ENCODE measurements at regions not wholly inside any gene's neighbourhood (a gene's known extent, or its start where the extent isn't known, plus 50 kb on each side); places are given as distances from the start of the nearest gene placed in this dataset.
"Not testable (repeated sequence)": the region's sequence is repeated elsewhere in the genome, so short reads cannot be mapped to it uniquely, and the experiment has no call there.

DNA sequence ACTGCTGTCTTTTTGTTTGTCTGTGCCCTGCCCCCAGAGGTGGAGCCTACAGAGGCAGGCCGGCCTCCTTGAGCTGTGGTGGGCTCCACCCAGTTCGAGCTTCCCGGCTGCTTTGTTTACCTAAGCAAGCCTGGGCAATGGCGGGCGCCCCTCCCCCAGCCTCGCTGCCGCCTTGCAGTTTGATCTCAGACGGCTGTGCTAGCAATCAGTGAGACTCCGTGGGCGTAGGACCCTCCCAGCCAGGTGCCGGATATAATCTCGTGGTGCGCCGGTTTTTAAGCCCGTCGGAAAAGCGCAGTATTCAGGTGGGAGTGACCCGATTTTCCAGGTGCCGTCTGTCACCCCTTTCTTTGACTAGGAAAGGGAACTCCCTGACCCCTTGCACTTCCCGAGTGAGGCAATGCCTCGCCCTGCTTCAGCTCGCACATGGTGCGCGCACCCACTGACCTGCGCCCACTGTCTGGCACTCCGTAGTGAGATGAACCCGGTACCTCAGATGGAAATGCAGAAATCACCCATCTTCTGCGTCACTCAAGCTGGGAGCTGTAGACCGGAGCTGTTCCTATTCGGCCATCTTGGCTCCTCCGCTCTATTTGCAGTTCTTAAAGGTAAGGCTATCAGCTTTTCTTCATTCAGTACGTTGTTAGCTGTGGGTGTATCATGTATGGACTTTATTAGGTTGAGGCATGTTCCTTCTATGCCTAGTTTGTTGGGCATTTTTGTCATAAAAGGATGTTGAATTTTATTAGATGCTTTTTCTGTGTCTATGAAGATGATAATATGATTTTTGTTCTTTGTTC is 178.3 kb downstream of the CDCA7 start:
- H3K9ac ChIP-seq (ENCODE audit: insufficient read depth, low read depth, low read length); FAIRE-seq; BruUV-seq (replicated peaks); H3K9me3 ChIP-seq (ENCODE audit: low read length); H3K79me2 ChIP-seq (ENCODE audit: insufficient read depth, low read length); H4K20me1 ChIP-seq (ENCODE audit: insufficient read depth, low read length); H3K4me2 ChIP-seq (ENCODE audit: low read depth, low read length); H3K36me3 ChIP-seq (replicated peaks in 1 of 2; ENCODE audit: control insufficient read depth in 1 of 2, insufficient read depth in 2 of 2, low read length in 2 of 2); CTCF ChIA-PET (ENCODE audit: low intra/inter-chr PET ratio, low total read pairs); DNase-seq (ENCODE audit: low spot score); H3K4me3 ChIP-seq (replicated peaks in 1 of 3; ENCODE audit: insufficient read depth in 1 of 3, low read depth in 2 of 3, low read length in 3 of 3); POLR2A ChIA-PET; H3K27me3 ChIP-seq (ENCODE audit: control insufficient read depth in 1 of 2, insufficient read depth in 2 of 2, low read length in 2 of 2); H3K27ac ChIP-seq (ENCODE audit: extremely low read length, insufficient read depth, low read length); intact Hi-C loops (cut with micrococcal nuclease; ENCODE audit: unreplicated experiment); H2AFZ ChIP-seq (ENCODE audit: low read length); in situ Hi-C loops (cut with HindIII; ENCODE audit: extremely low pct_ligation_motif_present, low pct_unique_long_range_greater_than_20kb); ATAC-seq; H3K4me1 ChIP-seq (ENCODE audit: insufficient read depth, low read length); TF ChIP-seq FOXA1 (IDR thresholded peaks at IDR 0.05): not testable (repeated sequence)
- WGBS (ENCODE audit: low lambda C conversion rate) = 59% methylated on average over 28 of the region's 32 CpGs
- TF ChIP-seq, protein P1, sequence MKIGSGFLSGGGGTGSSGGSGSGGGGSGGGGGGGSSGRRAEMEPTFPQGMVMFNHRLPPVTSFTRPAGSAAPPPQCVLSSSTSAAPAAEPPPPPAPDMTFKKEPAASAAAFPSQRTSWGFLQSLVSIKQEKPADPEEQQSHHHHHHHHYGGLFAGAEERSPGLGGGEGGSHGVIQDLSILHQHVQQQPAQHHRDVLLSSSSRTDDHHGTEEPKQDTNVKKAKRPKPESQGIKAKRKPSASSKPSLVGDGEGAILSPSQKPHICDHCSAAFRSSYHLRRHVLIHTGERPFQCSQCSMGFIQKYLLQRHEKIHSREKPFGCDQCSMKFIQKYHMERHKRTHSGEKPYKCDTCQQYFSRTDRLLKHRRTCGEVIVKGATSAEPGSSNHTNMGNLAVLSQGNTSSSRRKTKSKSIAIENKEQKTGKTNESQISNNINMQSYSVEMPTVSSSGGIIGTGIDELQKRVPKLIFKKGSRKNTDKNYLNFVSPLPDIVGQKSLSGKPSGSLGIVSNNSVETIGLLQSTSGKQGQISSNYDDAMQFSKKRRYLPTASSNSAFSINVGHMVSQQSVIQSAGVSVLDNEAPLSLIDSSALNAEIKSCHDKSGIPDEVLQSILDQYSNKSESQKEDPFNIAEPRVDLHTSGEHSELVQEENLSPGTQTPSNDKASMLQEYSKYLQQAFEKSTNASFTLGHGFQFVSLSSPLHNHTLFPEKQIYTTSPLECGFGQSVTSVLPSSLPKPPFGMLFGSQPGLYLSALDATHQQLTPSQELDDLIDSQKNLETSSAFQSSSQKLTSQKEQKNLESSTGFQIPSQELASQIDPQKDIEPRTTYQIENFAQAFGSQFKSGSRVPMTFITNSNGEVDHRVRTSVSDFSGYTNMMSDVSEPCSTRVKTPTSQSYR (CRISPR knock-in tag; IDR thresholded peaks at IDR 0.05; ENCODE audit: borderline replicate concordance) = peak; percentile 82
- TF ChIP-seq FOXA1 (CRISPR knock-in tag; IDR thresholded peaks at IDR 0.05) = 0 out of 2 replicates have a peak, but pooled peaks have one; percentile 15

DNA sequence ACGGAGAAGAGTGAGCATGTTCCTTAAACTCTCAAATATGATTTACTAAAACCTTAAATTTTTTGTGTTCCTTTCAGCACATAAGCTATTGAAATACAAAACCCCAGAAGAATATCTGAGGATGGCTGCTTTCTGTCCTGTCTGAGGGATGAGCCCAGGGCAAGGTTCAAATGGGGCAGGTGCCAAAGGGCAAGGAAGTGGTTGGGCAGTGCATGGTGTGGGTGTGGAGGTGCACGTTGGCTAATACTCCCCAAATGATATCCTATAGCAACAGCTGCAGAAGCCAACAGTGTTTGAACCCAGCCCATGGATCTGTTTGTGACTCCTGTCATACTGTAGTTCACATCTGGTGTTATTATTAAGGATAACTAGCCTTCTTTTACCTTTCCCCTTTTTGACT is 183.0 kb downstream of the CDCA7 start:
- Histone ChIP-seq H3K4me3 (replicated peaks in 1 of 3; ENCODE audit: insufficient read depth in 1 of 3, low read depth in 2 of 3, low read length in 3 of 3) (no peak overlapping the region), H3K27me3 (ENCODE audit: control insufficient read depth in 1 of 2, insufficient read depth in 2 of 2, low read length in 2 of 2) (peaks cover 0 to 7% of the 10 kb centered on the region in 2 experiments; a peak in 3 of 5 replicates), H3K36me3 (replicated peaks in 1 of 2; ENCODE audit: control insufficient read depth in 1 of 2, insufficient read depth in 2 of 2, low read length in 2 of 2) (no peaks in the 10 kb centered on the region), H2AFZ (ENCODE audit: low read length) (no peak overlapping the region), H3K4me2 (ENCODE audit: low read depth, low read length) (no peak overlapping the region), H3K9me3 (ENCODE audit: low read length) (no peaks in the 10 kb centered on the region), H3K79me2 (ENCODE audit: insufficient read depth, low read length) (no peaks in the 10 kb centered on the region), H3K27ac (ENCODE audit: extremely low read length, insufficient read depth, low read length) (no peak overlapping the region), H3K9ac (ENCODE audit: insufficient read depth, low read depth, low read length) (no peak overlapping the region), H3K4me1 (ENCODE audit: insufficient read depth, low read length) (no peaks in the 10 kb centered on the region), H4K20me1 (ENCODE audit: insufficient read depth, low read length) (no peaks in the 10 kb centered on the region; the same call in 1 of the 2 replicates)
- FAIRE-seq = no peak
- BruUV-seq (replicated peaks) = no TSS peak
- ChIA-PET CTCF (ENCODE audit: low intra/inter-chr PET ratio, low total read pairs) (no interaction called here), POLR2A (no interaction called here)
- intact Hi-C loops (cut with micrococcal nuclease; ENCODE audit: unreplicated experiment) (no loop called here), in situ Hi-C loops (cut with HindIII; ENCODE audit: extremely low pct_ligation_motif_present, low pct_unique_long_range_greater_than_20kb) (no loop called here)
- no peak for ATAC-seq
- WGBS (ENCODE audit: low lambda C conversion rate) = 1% methylated on average over 2 of the region's 2 CpGs
- DNase-seq (ENCODE audit: low spot score) = no peak
- TF ChIP-seq TARDBP (CRISPR knock-in tag; IDR thresholded peaks at IDR 0.05) = no peak
- TF ChIP-seq ZNF225 (CRISPR knock-in tag; IDR thresholded peaks at IDR 0.05) = no peak
- TF ChIP-seq ZNF552 (CRISPR knock-in tag; IDR thresholded peaks at IDR 0.05; ENCODE audit: borderline replicate concordance) = no peak
- no peak for TF ChIP-seq MZF1 (CRISPR knock-in tag; IDR thresholded peaks at IDR 0.05; ENCODE audit: borderline replicate concordance)
- TF ChIP-seq, protein P2, sequence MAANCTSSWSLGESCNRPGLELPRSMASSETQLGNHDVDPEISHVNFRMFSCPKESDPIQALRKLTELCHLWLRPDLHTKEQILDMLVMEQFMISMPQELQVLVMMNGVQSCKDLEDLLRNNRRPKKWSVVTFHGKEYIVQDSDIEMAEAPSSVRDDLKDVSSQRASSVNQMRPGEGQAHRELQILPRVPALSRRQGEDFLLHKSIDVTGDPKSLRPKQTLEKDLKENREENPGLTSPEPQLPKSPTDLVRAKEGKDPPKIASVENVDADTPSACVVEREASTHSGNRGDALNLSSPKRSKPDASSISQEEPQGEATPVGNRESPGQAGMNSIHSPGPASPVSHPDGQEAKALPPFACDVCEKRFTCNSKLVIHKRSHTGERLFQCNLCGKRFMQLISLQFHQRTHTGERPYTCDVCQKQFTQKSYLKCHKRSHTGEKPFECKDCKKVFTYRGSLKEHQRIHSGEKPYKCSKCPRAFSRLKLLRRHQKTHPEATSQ (CRISPR knock-in tag; IDR thresholded peaks at IDR 0.05; ENCODE audit: borderline replicate concordance) = no peak
- no peak for TF ChIP-seq ZNF703 (CRISPR knock-in tag; IDR thresholded peaks at IDR 0.05; ENCODE audit: borderline replicate concordance)

All from HepG2 (cell line).